ENCODE measurements at regions not wholly inside any gene's neighbourhood (a gene's known extent, or its start where the extent isn't known, plus 50 kb on each side); places are given as distances from the start of the nearest gene placed in this dataset.

GRCh38 chr12:83210933-83211332 is 524.2 kb downstream of the TMTC2 start:
- Histone ChIP-seq H3K27me3 (no peaks in the 10 kb centered on the region), H3K9me3 (no peaks in the 10 kb centered on the region), H3K4me3 (no peak overlapping the region), H3K27ac (no peak overlapping the region), H3K36me3 (replicated peaks in 1 of 2; ENCODE audit: insufficient read depth in 1 of 2, low read depth in 2 of 2) (no peaks in the 10 kb centered on the region), H3K4me1 (no peaks in the 10 kb centered on the region)
- WGBS, 2 donors, result 53 to 62% methylated on average over 2 of the region's 2 CpGs
- no peak for DNase-seq
- TF ChIP-seq CTCF (IDR thresholded peaks at IDR 0.05), result no peak
- TF ChIP-seq POLR2A (IDR thresholded peaks at IDR 0.05), result no peak
- no peak for ATAC-seq
- intact Hi-C loops (cut with DNase I), result no loop called here

GRCh38 chr12:83199069-83199468 is 512.4 kb downstream of the TMTC2 start:
- no peak for ATAC-seq
- DNase-seq, result no peak
- no peaks in the 10 kb centered on the region for H3K9me3 ChIP-seq
- no peak overlapping the region for H3K4me3 ChIP-seq
- H3K27ac ChIP-seq, result no peak overlapping the region
- no peaks in the 10 kb centered on the region for H3K36me3 ChIP-seq (replicated peaks in 1 of 2; ENCODE audit: insufficient read depth in 1 of 2, low read depth in 2 of 2)
- no peaks in the 10 kb centered on the region for H3K27me3 ChIP-seq
- no peaks in the 10 kb centered on the region for H3K4me1 ChIP-seq
- intact Hi-C loops (cut with DNase I), result no loop called here
- TF ChIP-seq CTCF (IDR thresholded peaks at IDR 0.05) (no peak), POLR2A (IDR thresholded peaks at IDR 0.05) (no peak)

- no peak for TF ChIP-seq CTCF (IDR thresholded peaks at IDR 0.05)
- TF ChIP-seq POLR2A (IDR thresholded peaks at IDR 0.05), result no peak
- ATAC-seq, result no peak
- 23 to 27% methylated on average over 3 of the region's 3 CpGs for WGBS, 2 donors
- Histone ChIP-seq H3K9me3 (no peaks in the 10 kb centered on the region), H3K36me3 (replicated peaks in 1 of 2; ENCODE audit: insufficient read depth in 1 of 2, low read depth in 2 of 2) (no peaks in the 10 kb centered on the region), H3K27ac (no peak overlapping the region), H3K27me3 (no peaks in the 10 kb centered on the region), H3K4me3 (no peak overlapping the region), H3K4me1 (no peaks in the 10 kb centered on the region)
- intact Hi-C loops (cut with DNase I), result no loop called here
- no peak for DNase-seq
These were observed 511.7 kb downstream of the TMTC2 start for GRCh38 chr12:83198291-83199015.

- no peaks in the 10 kb centered on the region for H3K36me3 ChIP-seq (replicated peaks in 1 of 2; ENCODE audit: insufficient read depth in 1 of 2, low read depth in 2 of 2)
- no peak for TF ChIP-seq POLR2A (IDR thresholded peaks at IDR 0.05)
- TF ChIP-seq CTCF (IDR thresholded peaks at IDR 0.05), result no peak
- H3K27ac ChIP-seq, result no peak overlapping the region
- intact Hi-C loops (cut with DNase I), result no loop called here
- no peaks in the 10 kb centered on the region for H3K9me3 ChIP-seq
- no peak overlapping the region for H3K4me3 ChIP-seq
- no peak for ATAC-seq
- no peaks in the 10 kb centered on the region for H3K4me1 ChIP-seq
- H3K27me3 ChIP-seq, result no peaks in the 10 kb centered on the region
- WGBS, 2 donors, result 45 to 66% methylated on average over 4 of the region's 4 CpGs
- DNase-seq, result no peak
These were observed 510.8 kb downstream of the TMTC2 start for GRCh38 chr12:83197483-83197914.

- no peak for DNase-seq
- H3K4me3 ChIP-seq, result no peak overlapping the region
- no peak overlapping the region for H3K27ac ChIP-seq
- H3K36me3 ChIP-seq (replicated peaks in 1 of 2; ENCODE audit: insufficient read depth in 1 of 2, low read depth in 2 of 2), result no peaks in the 10 kb centered on the region
- no peak for ATAC-seq
- H3K9me3 ChIP-seq, result no peaks in the 10 kb centered on the region
- H3K27me3 ChIP-seq, result no peaks in the 10 kb centered on the region
- TF ChIP-seq CTCF (IDR thresholded peaks at IDR 0.05) (no peak), POLR2A (IDR thresholded peaks at IDR 0.05) (no peak)
- H3K4me1 ChIP-seq, result no peaks in the 10 kb centered on the region
- intact Hi-C loops (cut with DNase I), result no loop called here
- WGBS, 2 donors, result 78 to 80% methylated on average over 3 of the region's 3 CpGs
These were observed 510.1 kb downstream of the TMTC2 start for GRCh38 chr12:83196694-83197350.
